GM23338 (cell line): ENCODE measurements at regions not wholly inside any gene's neighbourhood (a gene's known extent, or its start where the extent isn't known, plus 50 kb on each side); places are given as distances from the start of the nearest gene placed in this dataset.

ENCODE experiments used
- CREB1 ChIP-seq: fragments of 250-450 bp; sonication (Bioruptor Pico); IDR thresholded peaks from 2 replicates; pipeline ENCODE4 v1.5.0; 2020; ENCODE audit warnings: low read depth, mild to moderate bottlenecking, moderate library complexity
- EZH2 ChIP-seq: fragments of 200-600 bp; sonication (generic); IDR thresholded peaks from one replicate; pipeline ENCODE4 v1.8.0; 2017; ENCODE audit warnings: antibody characterized with exemption, mild to moderate bottlenecking, low read depth; ENCODE audit not compliant: unreplicated experiment
- EZH2phosphoT487 ChIP-seq: fragments of 200-600 bp; sonication (generic); IDR thresholded peaks from one replicate; pipeline ENCODE4 v1.8.1; 2018; ENCODE audit warnings: antibody characterized with exemption; ENCODE audit not compliant: unreplicated experiment
- JUNB ChIP-seq: IDR thresholded peaks from one replicate; pipeline ENCODE4 v1.6.1; 2016; ENCODE audit warnings: antibody characterized with exemption; ENCODE audit not compliant: unreplicated experiment
- POLR2AphosphoS5 ChIP-seq: IDR thresholded peaks from 2 replicates; pipeline ENCODE4 v1.6.1; 2016; ENCODE audit warnings: antibody characterized with exemption, low read depth
- TF ChIP-seq, protein P1 (sequence below), 2 experiments: fragments of 200-600 bp in 1 of 2; sonication (generic) in 1 of 2; conservative IDR thresholded peaks; 2 replicates each; pipeline versions ENCODE4 v1.5.1 to v1.6.1; 2016 to 2017; ENCODE audit warnings: antibody characterized with exemption in 2 of 2, low read depth in 2 of 2, mild to moderate bottlenecking in 2 of 2, moderate library complexity in 1 of 2
- TF ChIP-seq, protein P2 (sequence below): IDR thresholded peaks from one replicate; pipeline ENCODE4 v1.6.1; 2018; ENCODE audit warnings: antibody characterized with exemption; ENCODE audit not compliant: unreplicated experiment
- TF ChIP-seq, protein P3 (sequence below): IDR thresholded peaks from 2 replicates; pipeline ENCODE4 v1.6.1; 2016; ENCODE audit warnings: antibody characterized with exemption

DNA sequence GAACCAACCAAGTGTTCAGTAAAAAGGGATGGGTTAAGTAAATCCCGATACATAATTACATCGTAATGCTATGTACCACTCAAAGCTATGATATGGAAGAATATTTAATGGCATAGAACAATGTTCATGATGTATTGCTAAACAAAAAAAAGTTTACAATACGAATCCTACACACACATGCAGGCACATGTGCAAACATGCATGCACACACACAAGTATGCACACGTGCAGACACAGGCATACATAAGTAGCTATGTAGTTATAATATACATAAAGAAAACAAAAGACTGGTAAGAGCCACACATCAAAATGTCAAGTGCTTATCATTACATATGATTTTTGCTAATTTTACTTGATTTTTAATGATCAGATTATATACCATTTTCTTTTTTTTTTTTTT is 74.2 kb downstream of the ARRDC4 start:
- TF ChIP-seq, protein P1, sequence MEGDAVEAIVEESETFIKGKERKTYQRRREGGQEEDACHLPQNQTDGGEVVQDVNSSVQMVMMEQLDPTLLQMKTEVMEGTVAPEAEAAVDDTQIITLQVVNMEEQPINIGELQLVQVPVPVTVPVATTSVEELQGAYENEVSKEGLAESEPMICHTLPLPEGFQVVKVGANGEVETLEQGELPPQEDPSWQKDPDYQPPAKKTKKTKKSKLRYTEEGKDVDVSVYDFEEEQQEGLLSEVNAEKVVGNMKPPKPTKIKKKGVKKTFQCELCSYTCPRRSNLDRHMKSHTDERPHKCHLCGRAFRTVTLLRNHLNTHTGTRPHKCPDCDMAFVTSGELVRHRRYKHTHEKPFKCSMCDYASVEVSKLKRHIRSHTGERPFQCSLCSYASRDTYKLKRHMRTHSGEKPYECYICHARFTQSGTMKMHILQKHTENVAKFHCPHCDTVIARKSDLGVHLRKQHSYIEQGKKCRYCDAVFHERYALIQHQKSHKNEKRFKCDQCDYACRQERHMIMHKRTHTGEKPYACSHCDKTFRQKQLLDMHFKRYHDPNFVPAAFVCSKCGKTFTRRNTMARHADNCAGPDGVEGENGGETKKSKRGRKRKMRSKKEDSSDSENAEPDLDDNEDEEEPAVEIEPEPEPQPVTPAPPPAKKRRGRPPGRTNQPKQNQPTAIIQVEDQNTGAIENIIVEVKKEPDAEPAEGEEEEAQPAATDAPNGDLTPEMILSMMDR (conservative IDR thresholded peaks at IDR 0.05; ENCODE audit: low read depth in 2 of 2) = no peak
- TF ChIP-seq EZH2 (no peak), EZH2phosphoT487 (no peak), POLR2AphosphoS5 (no peak), CREB1 (CRISPR knock-in tag) (no peak), JUNB (no peak)
- TF ChIP-seq, protein P2, sequence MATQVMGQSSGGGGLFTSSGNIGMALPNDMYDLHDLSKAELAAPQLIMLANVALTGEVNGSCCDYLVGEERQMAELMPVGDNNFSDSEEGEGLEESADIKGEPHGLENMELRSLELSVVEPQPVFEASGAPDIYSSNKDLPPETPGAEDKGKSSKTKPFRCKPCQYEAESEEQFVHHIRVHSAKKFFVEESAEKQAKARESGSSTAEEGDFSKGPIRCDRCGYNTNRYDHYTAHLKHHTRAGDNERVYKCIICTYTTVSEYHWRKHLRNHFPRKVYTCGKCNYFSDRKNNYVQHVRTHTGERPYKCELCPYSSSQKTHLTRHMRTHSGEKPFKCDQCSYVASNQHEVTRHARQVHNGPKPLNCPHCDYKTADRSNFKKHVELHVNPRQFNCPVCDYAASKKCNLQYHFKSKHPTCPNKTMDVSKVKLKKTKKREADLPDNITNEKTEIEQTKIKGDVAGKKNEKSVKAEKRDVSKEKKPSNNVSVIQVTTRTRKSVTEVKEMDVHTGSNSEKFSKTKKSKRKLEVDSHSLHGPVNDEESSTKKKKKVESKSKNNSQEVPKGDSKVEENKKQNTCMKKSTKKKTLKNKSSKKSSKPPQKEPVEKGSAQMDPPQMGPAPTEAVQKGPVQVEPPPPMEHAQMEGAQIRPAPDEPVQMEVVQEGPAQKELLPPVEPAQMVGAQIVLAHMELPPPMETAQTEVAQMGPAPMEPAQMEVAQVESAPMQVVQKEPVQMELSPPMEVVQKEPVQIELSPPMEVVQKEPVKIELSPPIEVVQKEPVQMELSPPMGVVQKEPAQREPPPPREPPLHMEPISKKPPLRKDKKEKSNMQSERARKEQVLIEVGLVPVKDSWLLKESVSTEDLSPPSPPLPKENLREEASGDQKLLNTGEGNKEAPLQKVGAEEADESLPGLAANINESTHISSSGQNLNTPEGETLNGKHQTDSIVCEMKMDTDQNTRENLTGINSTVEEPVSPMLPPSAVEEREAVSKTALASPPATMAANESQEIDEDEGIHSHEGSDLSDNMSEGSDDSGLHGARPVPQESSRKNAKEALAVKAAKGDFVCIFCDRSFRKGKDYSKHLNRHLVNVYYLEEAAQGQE = no peak
- TF ChIP-seq, protein P3, sequence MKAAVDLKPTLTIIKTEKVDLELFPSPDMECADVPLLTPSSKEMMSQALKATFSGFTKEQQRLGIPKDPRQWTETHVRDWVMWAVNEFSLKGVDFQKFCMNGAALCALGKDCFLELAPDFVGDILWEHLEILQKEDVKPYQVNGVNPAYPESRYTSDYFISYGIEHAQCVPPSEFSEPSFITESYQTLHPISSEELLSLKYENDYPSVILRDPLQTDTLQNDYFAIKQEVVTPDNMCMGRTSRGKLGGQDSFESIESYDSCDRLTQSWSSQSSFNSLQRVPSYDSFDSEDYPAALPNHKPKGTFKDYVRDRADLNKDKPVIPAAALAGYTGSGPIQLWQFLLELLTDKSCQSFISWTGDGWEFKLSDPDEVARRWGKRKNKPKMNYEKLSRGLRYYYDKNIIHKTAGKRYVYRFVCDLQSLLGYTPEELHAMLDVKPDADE = no peak
